GM21526 (cell line): ENCODE measurements at regions not wholly inside any gene's neighbourhood (a gene's known extent, or its start where the extent isn't known, plus 50 kb on each side); places are given as distances from the start of the nearest gene placed in this dataset.

Experiments used
- ATAC-seq: cut with Tn5 transposase; IDR thresholded peaks from one replicate; pipeline ENCODE4 v1.9.1; 2021; ENCODE audit warnings: moderate library complexity; ENCODE audit not compliant: unreplicated experiment, low FRiP score

DNA sequence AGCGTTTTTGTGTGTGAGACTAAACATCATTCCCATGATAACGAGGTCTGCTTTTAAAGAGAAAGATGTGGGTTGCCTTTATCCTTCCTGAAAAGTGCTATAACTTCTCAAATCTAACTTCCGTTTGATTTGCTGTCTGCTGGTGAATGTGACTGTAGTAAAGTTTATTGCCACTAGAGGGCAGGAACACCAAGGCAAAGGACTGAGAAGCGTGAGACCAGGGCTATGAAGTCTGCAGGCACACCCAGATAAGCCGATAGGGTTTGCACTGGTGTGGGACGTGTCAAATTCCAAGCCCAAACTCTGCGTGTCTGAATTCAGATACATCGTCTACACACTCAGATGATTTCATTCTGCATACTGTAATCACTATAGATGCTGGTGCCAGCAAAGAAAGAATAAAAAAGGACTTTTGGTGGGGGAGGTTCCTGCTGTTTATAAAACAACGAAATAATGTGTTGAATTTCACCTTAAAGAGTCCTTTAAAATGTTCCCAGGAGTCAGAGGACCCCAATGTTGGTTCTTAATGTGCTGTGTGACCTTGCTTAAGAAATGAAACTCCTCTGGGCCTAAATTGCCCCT lies 87.2 kb downstream of the PTTG1 start:
- ATAC-seq: peak; percentile 82

DNA sequence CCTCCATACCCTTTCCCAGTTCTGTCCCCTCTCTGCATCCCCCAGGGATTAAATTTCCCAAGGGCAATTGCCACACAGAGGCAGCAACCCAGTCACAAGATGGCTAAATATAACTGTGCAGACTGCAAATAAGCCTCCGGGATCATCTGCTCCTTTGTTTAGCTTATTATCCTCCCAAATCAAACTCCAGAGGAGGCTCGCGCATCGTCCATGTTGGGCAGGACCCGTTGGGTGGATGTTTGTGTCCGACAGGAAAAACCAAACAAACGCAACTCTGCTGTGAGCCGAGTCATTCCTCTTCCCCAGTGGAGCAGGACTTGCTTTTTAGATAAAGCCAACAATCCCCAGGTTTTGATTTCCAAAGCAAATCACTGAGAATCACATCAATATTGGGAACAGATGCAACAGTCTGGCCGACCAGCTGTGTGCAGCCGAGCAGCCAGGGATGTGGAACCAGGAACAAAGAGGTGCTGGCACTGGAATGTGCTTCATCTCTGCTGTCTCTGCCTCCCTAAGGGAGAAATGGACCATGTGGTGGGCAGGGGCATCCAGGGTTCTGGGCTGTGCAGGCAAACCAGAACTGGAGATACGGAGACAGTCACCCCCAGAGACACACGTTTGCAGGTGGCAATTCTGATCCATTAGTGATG lies 89.8 kb downstream of the PTTG1 start:
- ATAC-seq: no peak
